SK-N-SH treated with all-trans-retinoic acid at 6 μM for 48 hours (cell line): ENCODE measurements at regions not wholly inside any gene's neighbourhood (a gene's known extent, or its start where the extent isn't known, plus 50 kb on each side); places are given as distances from the start of the nearest gene placed in this dataset.

Source experiments
- ATAC-seq: fragments of 200-7000 bp; cut with Tn5 transposase; 3 replicates; pipeline ENCODE4 v1.9.1; 2020; ENCODE audit warnings: mild to moderate bottlenecking, moderate library complexity
- ARNTL ChIP-seq: fragments of 450-650 bp; formaldehyde crosslinking; IDR thresholded peaks from 2 replicates; pipeline ENCODE4 v1.5.0; 2020; ENCODE audit warnings: low read depth, mild to moderate bottlenecking, moderate library complexity, borderline replicate concordance
- CSDC2 ChIP-seq: fragments of 250-450 bp; sonication (Bioruptor Pico); IDR thresholded peaks from 2 replicates; pipeline ENCODE4 v1.5.0; 2020; ENCODE audit warnings: mild to moderate bottlenecking, moderate library complexity
- ESRRG ChIP-seq: fragments of 250-450 bp; sonication (Bioruptor Pico); IDR thresholded peaks from 2 replicates; pipeline ENCODE4 v1.6.1; 2021; ENCODE audit warnings: mild to moderate bottlenecking
- GLIS3 ChIP-seq: fragments of 250-450 bp; sonication (Bioruptor Pico); IDR thresholded peaks from 2 replicates; pipeline ENCODE4 v1.5.0; 2020; ENCODE audit warnings: mild to moderate bottlenecking, moderate library complexity
- ISL1 ChIP-seq: fragments of 250-450 bp; sonication (Bioruptor Pico); IDR thresholded peaks from 2 replicates; pipeline ENCODE4 v2.1.2; 2022; ENCODE audit warnings: mild to moderate bottlenecking, moderate library complexity
- PPARA ChIP-seq: fragments of 250-450 bp; sonication (Bioruptor Pico); IDR thresholded peaks from 2 replicates; pipeline ENCODE4 v1.5.0; 2020; ENCODE audit warnings: mild to moderate bottlenecking, borderline replicate concordance
- RARB ChIP-seq: fragments of 250-450 bp; sonication (Bioruptor Pico); IDR thresholded peaks from 2 replicates; pipeline ENCODE4 v1.8.0; 2021; ENCODE audit warnings: mild to moderate bottlenecking, moderate library complexity
- SNAI2 ChIP-seq: fragments of 250-450 bp; sonication (Bioruptor Pico); IDR thresholded peaks from 2 replicates; pipeline ENCODE4 v1.5.0; 2020; ENCODE audit warnings: mild to moderate bottlenecking, moderate library complexity
- TCF4 ChIP-seq: fragments of 250-450 bp; sonication (Bioruptor Pico); IDR thresholded peaks from 2 replicates; pipeline ENCODE4 v1.8.0; 2021; ENCODE audit warnings: mild to moderate bottlenecking, moderate library complexity, borderline replicate concordance
- TOX ChIP-seq: fragments of 250-450 bp; sonication (Bioruptor Pico); IDR thresholded peaks from 2 replicates; pipeline ENCODE4 v1.8.0; 2021; ENCODE audit warnings: mild to moderate bottlenecking, moderate library complexity, borderline replicate concordance
- TSHZ2 ChIP-seq: fragments of 250-450 bp; sonication (Bioruptor Pico); IDR thresholded peaks from 2 replicates; pipeline ENCODE4 v1.5.0; 2020; ENCODE audit warnings: mild to moderate bottlenecking, moderate library complexity
- ZC3H10 ChIP-seq: fragments of 250-450 bp; sonication (Bioruptor Pico); IDR thresholded peaks from 2 replicates; pipeline ENCODE4 v1.5.1; 2021; ENCODE audit warnings: mild to moderate bottlenecking, moderate library complexity
- ZFP3 ChIP-seq: fragments of 250-450 bp; sonication (Bioruptor Pico); IDR thresholded peaks from 2 replicates; pipeline ENCODE4 v1.5.0; 2020; ENCODE audit warnings: mild to moderate bottlenecking, moderate library complexity
- ZFP30 ChIP-seq: fragments of 450-650 bp; formaldehyde crosslinking; IDR thresholded peaks from 2 replicates; pipeline ENCODE4 v1.5.0; 2022; ENCODE audit warnings: mild to moderate bottlenecking, moderate library complexity
- ZNF565 ChIP-seq: fragments of 450-650 bp; formaldehyde crosslinking; conservative IDR thresholded peaks from 2 replicates; pipeline ENCODE4 v1.5.0; 2020; ENCODE audit warnings: low read depth, mild to moderate bottlenecking, moderate library complexity
- ZNF70 ChIP-seq: fragments of 450-650 bp; formaldehyde crosslinking; IDR thresholded peaks from 2 replicates; pipeline ENCODE4 v1.5.0; 2020; ENCODE audit warnings: mild to moderate bottlenecking, moderate library complexity
- ZNF8 ChIP-seq: fragments of 450-650 bp; formaldehyde crosslinking; IDR thresholded peaks from 2 replicates; pipeline ENCODE4 v1.5.0; 2020; ENCODE audit warnings: mild to moderate bottlenecking, moderate library complexity
- TF ChIP-seq, protein P1 (sequence below): fragments of 250-450 bp; sonication (Bioruptor Pico); IDR thresholded peaks from 2 replicates; pipeline ENCODE4 v1.5.1; 2020; ENCODE audit warnings: low read depth, mild to moderate bottlenecking, moderate library complexity
- TF ChIP-seq, protein P2 (sequence below): fragments of 250-450 bp; sonication (Bioruptor Pico); IDR thresholded peaks from 2 replicates; pipeline ENCODE4 v1.8.0; 2021; ENCODE audit warnings: low read depth, mild to moderate bottlenecking, moderate library complexity, borderline replicate concordance
- TF ChIP-seq, protein P3 (sequence below): fragments of 250-450 bp; sonication (Bioruptor Pico); IDR thresholded peaks from 2 replicates; pipeline ENCODE4 v1.5.1; 2021; ENCODE audit warnings: mild to moderate bottlenecking, moderate library complexity

DNA sequence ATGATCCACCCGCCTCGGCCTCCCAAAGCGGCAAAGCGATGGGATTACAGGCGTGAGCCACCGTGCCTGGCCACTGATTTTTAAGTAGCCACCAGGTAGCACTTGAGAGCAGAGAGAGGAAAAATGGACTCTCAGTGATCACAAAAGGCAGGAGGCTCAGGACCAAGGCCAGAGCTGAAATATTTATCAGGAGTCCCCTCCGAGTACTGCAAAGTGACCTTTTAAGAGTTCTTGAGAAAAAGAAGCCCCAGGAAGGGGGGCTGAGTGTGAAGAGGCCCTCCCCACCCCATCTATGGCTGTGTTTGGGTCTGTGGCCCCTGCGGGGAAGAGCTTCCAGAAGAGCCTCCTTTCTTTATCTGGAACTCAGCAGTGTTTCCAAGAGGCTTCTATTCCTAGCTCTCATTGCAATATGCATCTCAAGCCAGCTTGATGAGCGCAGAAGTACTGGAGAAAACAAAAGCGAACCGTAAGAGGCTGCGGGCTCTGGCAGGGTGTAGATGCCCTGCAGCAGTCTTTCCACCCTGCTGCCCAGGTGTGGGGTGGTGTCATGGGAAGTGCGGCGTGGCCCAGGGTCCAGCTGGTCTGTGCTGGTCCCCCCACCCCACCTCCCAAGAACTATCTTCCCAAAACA is 75.5 kb upstream of the CDK20 start:
- TF ChIP-seq SNAI2 (CRISPR knock-in tag) (no peak), TOX (no peak), TSHZ2 (CRISPR knock-in tag) (no peak), ZNF8 (CRISPR knock-in tag) (no peak), TCF4 (CRISPR knock-in tag) (no peak), ZFP30 (CRISPR knock-in tag) (no peak)
- TF ChIP-seq, protein P1, sequence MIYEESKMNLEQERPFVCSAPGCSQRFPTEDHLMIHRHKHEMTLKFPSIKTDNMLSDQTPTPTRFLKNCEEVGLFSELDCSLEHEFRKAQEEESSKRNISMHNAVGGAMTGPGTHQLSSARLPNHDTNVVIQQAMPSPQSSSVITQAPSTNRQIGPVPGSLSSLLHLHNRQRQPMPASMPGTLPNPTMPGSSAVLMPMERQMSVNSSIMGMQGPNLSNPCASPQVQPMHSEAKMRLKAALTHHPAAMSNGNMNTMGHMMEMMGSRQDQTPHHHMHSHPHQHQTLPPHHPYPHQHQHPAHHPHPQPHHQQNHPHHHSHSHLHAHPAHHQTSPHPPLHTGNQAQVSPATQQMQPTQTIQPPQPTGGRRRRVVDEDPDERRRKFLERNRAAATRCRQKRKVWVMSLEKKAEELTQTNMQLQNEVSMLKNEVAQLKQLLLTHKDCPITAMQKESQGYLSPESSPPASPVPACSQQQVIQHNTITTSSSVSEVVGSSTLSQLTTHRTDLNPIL (CRISPR knock-in tag) = no peak
- ATAC-seq = no peak

DNA sequence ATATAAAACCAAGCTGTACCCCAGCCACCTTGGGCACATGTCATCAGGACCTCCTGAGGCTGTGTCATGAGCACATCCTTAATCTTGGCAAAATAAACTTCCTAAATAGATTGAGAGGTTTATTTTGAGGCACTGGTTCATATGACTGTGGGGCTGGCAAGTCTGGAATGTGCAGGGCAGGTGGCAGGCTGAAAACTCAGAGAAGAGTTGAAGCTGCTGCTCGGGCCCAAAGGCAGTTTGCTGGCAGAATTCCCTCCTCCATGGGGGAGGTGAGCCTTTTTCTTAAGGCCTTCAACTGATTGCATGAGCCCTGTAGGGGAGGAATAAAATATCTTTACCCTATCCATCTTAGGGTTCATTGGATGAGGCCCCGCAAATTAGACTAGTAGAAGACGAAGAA is 72.2 kb upstream of the CDK20 start:
- ATAC-seq = no peak
- TF ChIP-seq TSHZ2 (CRISPR knock-in tag) = no peak
- no peak for TF ChIP-seq ZFP3
- no peak for TF ChIP-seq ZNF8 (CRISPR knock-in tag)
- no peak for TF ChIP-seq ISL1 (CRISPR knock-in tag)
- TF ChIP-seq, all 23 proteins: peak for 0

- ATAC-seq = no peak
Measured at GRCh38 chr9:88045686-88046085, 71.4 kb upstream of the CDK20 start.

DNA sequence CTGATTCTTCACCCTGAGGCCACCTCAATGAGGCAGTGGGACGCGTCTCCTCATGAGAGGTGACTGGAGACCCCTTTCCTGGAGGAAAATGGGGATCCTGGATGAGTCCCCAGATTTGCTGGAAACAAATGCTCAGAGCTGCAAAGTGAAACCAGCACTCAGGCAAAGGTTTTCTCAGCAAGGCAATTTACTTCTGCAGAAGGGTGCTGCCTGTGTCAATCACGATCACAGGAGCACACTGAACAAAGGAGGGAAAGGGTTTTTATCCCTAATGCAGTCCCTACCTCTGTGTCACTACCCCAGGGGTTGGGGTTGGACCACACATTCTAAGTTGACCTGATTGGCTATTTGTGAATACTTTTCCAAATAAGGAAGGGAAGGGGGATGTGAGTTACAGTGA is 69.9 kb upstream of the CDK20 start:
- no peak for ATAC-seq
- TF ChIP-seq PPARA (CRISPR knock-in tag) (no peak), ESRRG (CRISPR knock-in tag) (no peak), ZNF70 (CRISPR knock-in tag) (no peak), ZC3H10 (no peak), RARB (CRISPR knock-in tag) (no peak), TSHZ2 (CRISPR knock-in tag) (no peak), CSDC2 (CRISPR knock-in tag) (no peak), ARNTL (no peak), ISL1 (CRISPR knock-in tag) (no peak), TCF4 (CRISPR knock-in tag) (no peak), TOX (no peak)
- TF ChIP-seq, protein P2, sequence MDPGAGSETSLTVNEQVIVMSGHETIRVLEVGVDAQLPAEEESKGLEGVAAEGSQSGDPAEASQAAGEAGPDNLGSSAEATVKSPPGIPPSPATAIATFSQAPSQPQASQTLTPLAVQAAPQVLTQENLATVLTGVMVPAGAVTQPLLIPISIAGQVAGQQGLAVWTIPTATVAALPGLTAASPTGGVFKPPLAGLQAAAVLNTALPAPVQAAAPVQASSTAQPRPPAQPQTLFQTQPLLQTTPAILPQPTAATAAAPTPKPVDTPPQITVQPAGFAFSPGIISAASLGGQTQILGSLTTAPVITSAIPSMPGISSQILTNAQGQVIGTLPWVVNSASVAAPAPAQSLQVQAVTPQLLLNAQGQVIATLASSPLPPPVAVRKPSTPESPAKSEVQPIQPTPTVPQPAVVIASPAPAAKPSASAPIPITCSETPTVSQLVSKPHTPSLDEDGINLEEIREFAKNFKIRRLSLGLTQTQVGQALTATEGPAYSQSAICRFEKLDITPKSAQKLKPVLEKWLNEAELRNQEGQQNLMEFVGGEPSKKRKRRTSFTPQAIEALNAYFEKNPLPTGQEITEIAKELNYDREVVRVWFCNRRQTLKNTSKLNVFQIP (CRISPR knock-in tag) = no peak
- TF ChIP-seq, protein P3, sequence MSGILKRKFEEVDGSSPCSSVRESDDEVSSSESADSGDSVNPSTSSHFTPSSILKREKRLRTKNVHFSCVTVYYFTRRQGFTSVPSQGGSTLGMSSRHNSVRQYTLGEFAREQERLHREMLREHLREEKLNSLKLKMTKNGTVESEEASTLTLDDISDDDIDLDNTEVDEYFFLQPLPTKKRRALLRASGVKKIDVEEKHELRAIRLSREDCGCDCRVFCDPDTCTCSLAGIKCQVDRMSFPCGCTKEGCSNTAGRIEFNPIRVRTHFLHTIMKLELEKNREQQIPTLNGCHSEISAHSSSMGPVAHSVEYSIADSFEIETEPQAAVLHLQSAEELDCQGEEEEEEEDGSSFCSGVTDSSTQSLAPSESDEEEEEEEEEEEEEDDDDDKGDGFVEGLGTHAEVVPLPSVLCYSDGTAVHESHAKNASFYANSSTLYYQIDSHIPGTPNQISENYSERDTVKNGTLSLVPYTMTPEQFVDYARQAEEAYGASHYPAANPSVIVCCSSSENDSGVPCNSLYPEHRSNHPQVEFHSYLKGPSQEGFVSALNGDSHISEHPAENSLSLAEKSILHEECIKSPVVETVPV (CRISPR knock-in tag) = no peak

More at GRCh38 chr9:88045686-88046085, 71.4 kb upstream of the CDK20 start:
- no peak for TF ChIP-seq GLIS3 (CRISPR knock-in tag)
- TF ChIP-seq CSDC2 (CRISPR knock-in tag) = no peak
- TF ChIP-seq ISL1 (CRISPR knock-in tag) = no peak
- TF ChIP-seq ZC3H10 = no peak
- no peak for TF ChIP-seq ZNF565 (CRISPR knock-in tag)
- no peak for TF ChIP-seq ZNF70 (CRISPR knock-in tag)
- TF ChIP-seq, protein P1 (CRISPR knock-in tag) = no peak
- no peak for TF ChIP-seq RARB (CRISPR knock-in tag)
- TF ChIP-seq ARNTL = no peak
- no peak for TF ChIP-seq ZNF8 (CRISPR knock-in tag)
